ENCODE measurements at regions not wholly inside any gene's neighbourhood (a gene's known extent, or its start where the extent isn't known, plus 50 kb on each side); places are given as distances from the start of the nearest gene placed in this dataset.

GRCh38 chr6:4635666-4636065 lies 140.5 kb upstream of the CDYL start:
- TF ChIP-seq POLR2A (IDR thresholded peaks at IDR 0.05; ENCODE audit: low read depth, low read length) (no peak), TAF1 (IDR thresholded peaks at IDR 0.05; ENCODE audit: low read depth, low read length) (no peak), POLR2AphosphoS5 (IDR thresholded peaks at IDR 0.05; ENCODE audit: low read depth, low read length) (no peak)

All from GM12891 (cell line).